Neural progenitor cell (in vitro differentiated cells): ENCODE measurements at regions not wholly inside any gene's neighbourhood (a gene's known extent, or its start where the extent isn't known, plus 50 kb on each side); places are given as distances from the start of the nearest gene placed in this dataset.

Experiments used
- DNase-seq: peaks from one replicate; pipeline ENCODE4 v3.0.0-alpha.2; 2016; ENCODE audit warnings: low spot score
- H2AFZ ChIP-seq: fragments of 200-600 bp; sonication (generic); replicated peaks from 2 replicates; pipeline ENCODE4 v1.6.1; 2016; ENCODE audit warnings: antibody characterized with exemption
- H3F3A ChIP-seq: fragments of 200-600 bp; sonication (generic); 2 replicates; pipeline ENCODE4 v1.6.1; 2016; ENCODE audit warnings: antibody characterized with exemption, low read depth
- H3K27ac ChIP-seq: fragments of 200-600 bp; sonication (generic); 2 replicates; pipeline ENCODE4 v1.5.1; 2016; ENCODE audit warnings: mild to moderate bottlenecking
- H3K27me3 ChIP-seq: fragments of 200-600 bp; sonication (generic); 2 replicates; pipeline ENCODE4 v1.6.1; 2016; ENCODE audit warnings: mild to moderate bottlenecking, moderate library complexity
- H3K36me3 ChIP-seq: fragments of 200-600 bp; sonication (generic); 2 replicates; pipeline ENCODE4 v1.5.1; 2016
- H3K4me1 ChIP-seq: fragments of 200-600 bp; sonication (generic); 2 replicates; pipeline ENCODE4 v1.6.1; 2016; ENCODE audit warnings: mixed run types
- H3K4me2 ChIP-seq: fragments of 200-600 bp; sonication (generic); 2 replicates; pipeline ENCODE4 v1.6.1; 2016
- H3K4me3 ChIP-seq: fragments of 200-600 bp; sonication (generic); 2 replicates; pipeline ENCODE4 v1.5.1; 2016
- H3K79me2 ChIP-seq: fragments of 200-600 bp; sonication (generic); 2 replicates; pipeline ENCODE4 v1.6.1; 2016; ENCODE audit warnings: low read depth
- H3K9ac ChIP-seq: fragments of 200-600 bp; sonication (generic); 2 replicates; pipeline ENCODE4 v1.6.1; 2016
- H3K9me3 ChIP-seq: fragments of 200-600 bp; sonication (generic); 2 replicates; pipeline ENCODE4 v1.5.1; 2016; ENCODE audit warnings: low read depth
- H4K20me1 ChIP-seq: fragments of 200-600 bp; sonication (generic); 2 replicates; pipeline ENCODE4 v1.6.1; 2016; ENCODE audit warnings: low read depth
- H3K27ac Mint-ChIP-seq: 3 replicates; pipeline ENCODE4 v1.8.0; 2021; ENCODE audit warnings: mixed read lengths
- H3K27me3 Mint-ChIP-seq: 2 replicates; pipeline ENCODE4 v1.8.0; 2022; ENCODE audit warnings: low read depth, mild to moderate bottlenecking, inconsistent platforms, moderate library complexity, mixed read lengths; ENCODE audit not compliant: insufficient read depth
- H3K36me3 Mint-ChIP-seq: 3 replicates; pipeline ENCODE4 v1.8.0; 2021; ENCODE audit warnings: mixed read lengths
- H3K4me1 Mint-ChIP-seq: 3 replicates; pipeline ENCODE4 v1.8.0; 2021; ENCODE audit warnings: mixed read lengths
- H3K4me3 Mint-ChIP-seq: 3 replicates; pipeline ENCODE4 v1.8.0; 2021; ENCODE audit warnings: mild to moderate bottlenecking, moderate library complexity, mixed read lengths
- H3K9me3 Mint-ChIP-seq: 3 replicates; pipeline ENCODE4 v1.8.0; 2020; ENCODE audit warnings: mixed read lengths
- EZH2 ChIP-seq: fragments of 200-600 bp; sonication (generic); IDR thresholded peaks from 2 replicates; pipeline ENCODE4 v1.6.1; 2017; ENCODE audit warnings: antibody characterized with exemption, mild to moderate bottlenecking, moderate library complexity
- EZH2phosphoT487 ChIP-seq: fragments of 200-600 bp; sonication (generic); IDR thresholded peaks from 2 replicates; pipeline ENCODE4 v1.6.1; 2017; ENCODE audit warnings: antibody characterized with exemption
- TF ChIP-seq, protein P1 (sequence below): fragments of 200-600 bp; sonication (generic); IDR thresholded peaks from 2 replicates; pipeline ENCODE4 v1.5.1; 2017; ENCODE audit warnings: antibody characterized with exemption, mild to moderate bottlenecking

DNA sequence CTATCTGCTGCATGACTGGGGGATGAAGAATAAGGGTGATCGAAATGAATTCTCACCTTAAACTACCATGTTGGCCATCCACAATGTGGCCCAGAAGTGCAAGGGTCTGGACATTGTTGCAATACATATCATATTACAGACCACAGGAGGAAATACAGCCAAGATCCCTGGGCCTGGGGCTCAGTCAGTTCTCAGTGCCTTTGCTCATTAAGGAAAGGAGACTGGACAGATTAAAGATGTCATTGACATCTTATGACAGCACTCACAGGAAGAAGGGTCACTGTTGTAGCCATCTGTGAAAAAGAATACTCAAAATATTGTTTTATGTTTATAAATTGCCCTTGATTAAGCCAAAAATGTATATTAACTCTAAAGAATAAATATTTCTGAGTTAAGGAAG, 1345.2 kb downstream of the FSTL5 start:
- Histone ChIP-seq H3K27ac (no peak overlapping the region), H3K9me3 (no peaks in the 10 kb centered on the region), H3K79me2 (no peaks in the 10 kb centered on the region), H3K4me2 (no peak overlapping the region), H3K9ac (no peak overlapping the region), H3K36me3 (no peaks in the 10 kb centered on the region), H3K4me3 (no peak overlapping the region), H3F3A (no peaks in the 10 kb centered on the region), H2AFZ (no peak overlapping the region), H3K4me1 (no peaks in the 10 kb centered on the region), H3K27me3 (no peaks in the 10 kb centered on the region), H4K20me1 (no peaks in the 10 kb centered on the region)
- H3K9me3 Mint-ChIP-seq, result peaks cover 2% of the 10 kb centered on the region
- H3K4me1 Mint-ChIP-seq, result no peaks in the 10 kb centered on the region
- H3K27ac Mint-ChIP-seq, result no peak overlapping the region
- TF ChIP-seq EZH2 (no peak), EZH2phosphoT487 (no peak)
- TF ChIP-seq, protein P1, sequence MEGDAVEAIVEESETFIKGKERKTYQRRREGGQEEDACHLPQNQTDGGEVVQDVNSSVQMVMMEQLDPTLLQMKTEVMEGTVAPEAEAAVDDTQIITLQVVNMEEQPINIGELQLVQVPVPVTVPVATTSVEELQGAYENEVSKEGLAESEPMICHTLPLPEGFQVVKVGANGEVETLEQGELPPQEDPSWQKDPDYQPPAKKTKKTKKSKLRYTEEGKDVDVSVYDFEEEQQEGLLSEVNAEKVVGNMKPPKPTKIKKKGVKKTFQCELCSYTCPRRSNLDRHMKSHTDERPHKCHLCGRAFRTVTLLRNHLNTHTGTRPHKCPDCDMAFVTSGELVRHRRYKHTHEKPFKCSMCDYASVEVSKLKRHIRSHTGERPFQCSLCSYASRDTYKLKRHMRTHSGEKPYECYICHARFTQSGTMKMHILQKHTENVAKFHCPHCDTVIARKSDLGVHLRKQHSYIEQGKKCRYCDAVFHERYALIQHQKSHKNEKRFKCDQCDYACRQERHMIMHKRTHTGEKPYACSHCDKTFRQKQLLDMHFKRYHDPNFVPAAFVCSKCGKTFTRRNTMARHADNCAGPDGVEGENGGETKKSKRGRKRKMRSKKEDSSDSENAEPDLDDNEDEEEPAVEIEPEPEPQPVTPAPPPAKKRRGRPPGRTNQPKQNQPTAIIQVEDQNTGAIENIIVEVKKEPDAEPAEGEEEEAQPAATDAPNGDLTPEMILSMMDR, result no peak
- no peaks in the 10 kb centered on the region for H3K36me3 Mint-ChIP-seq
- no peak for DNase-seq
- no peak overlapping the region for H3K4me3 Mint-ChIP-seq
- no peaks in the 10 kb centered on the region for H3K27me3 Mint-ChIP-seq

DNA sequence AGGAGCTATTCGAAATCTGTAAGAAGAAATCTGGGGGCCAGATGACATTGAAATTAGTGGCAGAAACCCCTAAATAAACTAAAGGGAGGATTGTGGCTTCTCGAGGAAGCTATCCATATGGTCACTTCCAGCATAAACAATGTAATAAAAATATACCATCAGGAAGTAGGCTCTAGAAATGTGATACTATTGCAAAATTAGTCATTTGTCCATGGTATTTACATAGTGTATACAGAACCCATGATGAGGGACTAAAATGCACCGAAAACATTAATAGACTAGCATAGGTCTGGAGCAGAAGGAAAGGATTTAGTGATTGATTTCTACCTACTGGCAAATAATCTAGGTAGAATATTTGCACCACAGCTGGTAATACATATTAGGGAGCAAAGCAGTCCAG, 1344.0 kb downstream of the FSTL5 start:
- no peaks in the 10 kb centered on the region for H3K27me3 Mint-ChIP-seq
- no peaks in the 10 kb centered on the region for H3K36me3 Mint-ChIP-seq
- peaks cover 2% of the 10 kb centered on the region for H3K9me3 Mint-ChIP-seq

DNA sequence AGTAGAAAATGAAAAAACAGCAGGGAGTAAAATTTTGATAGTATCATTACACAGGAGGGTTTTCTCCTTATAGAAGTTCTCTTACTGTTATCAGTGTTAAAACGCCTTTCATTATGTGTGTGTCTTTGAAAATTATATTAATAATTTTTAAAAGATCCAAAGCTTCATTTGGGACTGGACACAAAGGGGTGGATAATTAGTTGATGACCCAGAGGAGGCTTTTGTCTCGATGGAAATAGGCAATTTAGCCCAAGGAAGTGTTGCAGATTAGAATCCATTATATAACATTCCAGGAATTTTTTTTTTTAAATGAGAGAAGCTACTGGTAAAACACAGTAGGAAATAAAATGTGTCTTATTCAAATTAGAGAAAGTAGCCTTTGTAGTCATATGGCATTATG, 1339.3 kb downstream of the FSTL5 start:
- no peaks in the 10 kb centered on the region for H4K20me1 ChIP-seq
- H3K4me1 ChIP-seq, result no peaks in the 10 kb centered on the region
- H3K27ac ChIP-seq, result no peak overlapping the region
- no peak overlapping the region for H3K4me3 ChIP-seq
- no peak overlapping the region for H2AFZ ChIP-seq
- Mint-ChIP-seq H3K9me3 (peaks cover 2% of the 10 kb centered on the region), H3K4me1 (peaks cover 4% of the 10 kb centered on the region), H3K4me3 (no peak overlapping the region), H3K27ac (no peak overlapping the region), H3K27me3 (no peaks in the 10 kb centered on the region), H3K36me3 (no peaks in the 10 kb centered on the region)
- no peak for DNase-seq
- no peaks in the 10 kb centered on the region for H3K9me3 ChIP-seq
- H3K4me2 ChIP-seq, result no peak overlapping the region
- no peaks in the 10 kb centered on the region for H3K36me3 ChIP-seq
- H3F3A ChIP-seq, result no peaks in the 10 kb centered on the region
- TF ChIP-seq EZH2phosphoT487, result no peak
- no peak for TF ChIP-seq EZH2
- TF ChIP-seq, protein P1, result no peak
- no peaks in the 10 kb centered on the region for H3K79me2 ChIP-seq
- no peaks in the 10 kb centered on the region for H3K27me3 ChIP-seq
- H3K9ac ChIP-seq, result no peak overlapping the region

More for the DNA sequence above, 1344.0 kb downstream of the FSTL5 start:
- no peak overlapping the region for H3K4me2 ChIP-seq
- no peak overlapping the region for H3K27ac Mint-ChIP-seq
- H3K4me1 ChIP-seq, result no peaks in the 10 kb centered on the region
- H3K9ac ChIP-seq, result no peak overlapping the region
- H3K79me2 ChIP-seq, result no peaks in the 10 kb centered on the region
- no peak for DNase-seq
- no peaks in the 10 kb centered on the region for H3K27me3 ChIP-seq
- no peaks in the 10 kb centered on the region for H3F3A ChIP-seq
- no peaks in the 10 kb centered on the region for H4K20me1 ChIP-seq
- H2AFZ ChIP-seq, result no peak overlapping the region
- TF ChIP-seq EZH2phosphoT487 (no peak), EZH2 (no peak)
- TF ChIP-seq, protein P1, result no peak
- no peaks in the 10 kb centered on the region for H3K9me3 ChIP-seq
- no peaks in the 10 kb centered on the region for H3K4me1 Mint-ChIP-seq
- no peak overlapping the region for H3K4me3 Mint-ChIP-seq
- no peaks in the 10 kb centered on the region for H3K36me3 ChIP-seq
- H3K27ac ChIP-seq, result no peak overlapping the region
- no peak overlapping the region for H3K4me3 ChIP-seq
